ENCODE measurements at regions not wholly inside any gene's neighbourhood (a gene's known extent, or its start where the extent isn't known, plus 50 kb on each side); places are given as distances from the start of the nearest gene placed in this dataset.
"Not testable (repeated sequence)": the region's sequence is repeated elsewhere in the genome, so short reads cannot be mapped to it uniquely, and the experiment has no call there.

- FAIRE-seq = no peak
Observed at GRCh38 chr1:58939666-58940370, 156.0 kb upstream of the JUN start.

DNA sequence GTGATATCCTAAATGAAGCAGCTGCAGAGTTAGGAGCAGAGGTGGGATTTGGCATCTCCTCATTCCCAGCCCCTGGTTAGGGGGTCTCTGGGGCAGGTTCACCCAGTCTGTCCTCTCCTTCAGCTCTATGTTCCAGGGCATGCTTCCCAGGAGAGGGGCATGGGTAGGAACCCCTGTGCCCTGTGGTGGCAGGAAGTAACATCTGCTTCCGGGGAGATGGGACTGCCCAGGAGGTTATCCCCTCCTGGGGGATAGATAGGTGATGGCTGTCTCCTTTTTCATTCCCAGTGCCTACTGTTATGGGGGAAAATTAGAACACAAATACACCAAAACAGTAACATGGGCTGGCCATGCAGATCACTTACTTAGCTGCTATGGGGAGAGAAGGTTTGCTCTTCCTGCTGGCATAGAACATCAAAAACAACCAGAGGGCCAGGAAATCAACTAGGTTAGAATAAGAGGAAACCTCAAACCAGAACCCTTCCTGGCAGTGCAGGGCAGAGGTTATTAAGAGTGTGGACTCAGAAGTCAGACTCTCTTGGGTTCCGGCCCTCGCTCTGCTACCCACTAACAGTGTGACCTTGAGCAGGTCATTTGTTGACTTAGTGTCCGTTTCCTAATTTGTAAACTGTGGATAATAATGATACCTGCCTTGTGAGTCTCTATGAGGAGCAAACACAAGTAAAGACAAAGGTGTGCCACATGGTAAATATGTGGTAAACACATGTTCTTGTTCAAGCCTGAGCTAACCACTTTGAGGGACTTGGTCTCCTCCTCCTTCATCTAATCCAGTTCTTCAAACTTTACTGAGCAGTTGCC lies 157.8 kb upstream of the JUN start:
- no peak for FAIRE-seq

- no peak for FAIRE-seq
Observed at GRCh38 chr1:58942759-58943191, 158.9 kb upstream of the JUN start.

GRCh38 chr1:58943776-58944175 lies 159.9 kb upstream of the JUN start:
- FAIRE-seq = no peak

- no peak for FAIRE-seq
Observed at GRCh38 chr1:58944439-58944838, 160.6 kb upstream of the JUN start.

GRCh38 chr1:58946390-58946789 lies 162.5 kb upstream of the JUN start:
- no peak for FAIRE-seq

GRCh38 chr1:58948671-58949070 lies 164.8 kb upstream of the JUN start:
- no peak for FAIRE-seq

- no peak for FAIRE-seq
Observed at GRCh38 chr1:58949551-58950220, 165.8 kb upstream of the JUN start.

- FAIRE-seq = no peak
Observed at GRCh38 chr1:58950897-58951296, 167.1 kb upstream of the JUN start.

GRCh38 chr1:58953951-58954350 lies 170.1 kb upstream of the JUN start:
- FAIRE-seq = not testable (repeated sequence)

- not testable (repeated sequence) for FAIRE-seq
Observed at GRCh38 chr1:58963287-58963686, 179.4 kb upstream of the JUN start.

DNA sequence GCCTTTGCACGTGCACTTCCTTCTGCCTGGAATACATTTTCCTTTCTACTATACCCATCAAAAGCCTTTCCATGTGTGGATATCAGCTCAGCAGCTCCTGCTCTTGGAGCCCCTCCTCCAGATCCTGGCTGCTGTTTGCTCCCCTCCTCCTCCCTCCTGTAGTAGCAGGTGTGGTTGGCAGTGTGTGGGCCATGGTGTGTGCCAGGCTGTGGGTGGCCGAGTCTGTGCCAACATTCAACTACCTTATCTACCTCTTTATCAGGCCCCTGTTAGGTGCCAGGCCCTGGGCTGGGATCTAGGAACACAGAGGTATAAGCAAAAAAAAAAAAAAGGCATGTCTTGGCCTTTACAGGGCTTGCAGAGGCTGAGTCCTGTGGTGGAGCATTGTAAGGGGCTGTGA lies 180.6 kb upstream of the JUN start:
- FAIRE-seq = no peak

GRCh38 chr1:58964880-58965279 lies 181.0 kb upstream of the JUN start:
- FAIRE-seq = no peak

DNA sequence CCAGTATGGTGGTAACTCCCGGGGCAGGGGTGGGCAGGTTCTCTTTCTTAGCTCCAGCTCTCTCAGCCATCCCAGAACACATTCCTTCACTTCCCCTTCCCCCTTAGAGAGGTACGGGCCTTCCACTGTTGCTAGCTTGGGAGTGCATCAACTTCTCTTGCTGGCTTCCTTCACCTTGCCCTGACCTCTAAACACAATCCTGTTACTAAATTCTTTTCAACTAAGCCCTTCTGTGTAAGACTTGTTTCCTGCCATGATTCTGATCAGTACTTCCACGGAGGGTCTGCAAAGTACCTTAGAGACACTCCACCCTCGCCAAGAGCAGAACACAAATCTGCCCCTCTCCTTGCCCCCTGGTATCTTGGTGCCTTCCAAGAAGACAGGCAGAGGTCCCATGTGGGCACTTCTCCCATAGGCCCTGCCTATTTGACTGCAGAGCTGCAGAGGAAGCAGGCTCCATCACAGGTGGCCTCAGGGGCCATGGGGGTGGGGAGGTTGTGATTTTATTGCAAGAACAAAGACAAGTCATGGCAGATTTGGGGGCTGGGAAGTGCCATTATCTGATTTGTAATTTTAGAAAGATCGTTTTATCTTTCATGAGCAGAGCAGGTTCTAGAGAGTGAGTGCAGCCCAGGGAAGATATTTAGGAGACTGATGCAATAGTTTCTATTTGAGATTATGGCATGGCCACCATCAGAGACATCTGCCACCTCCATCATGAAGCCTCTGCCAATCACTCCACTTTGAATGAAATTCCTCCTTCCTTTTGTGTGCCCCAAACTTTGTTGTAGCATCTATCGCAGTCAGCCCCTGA lies 182.5 kb upstream of the JUN start:
- no peak for FAIRE-seq

DNA sequence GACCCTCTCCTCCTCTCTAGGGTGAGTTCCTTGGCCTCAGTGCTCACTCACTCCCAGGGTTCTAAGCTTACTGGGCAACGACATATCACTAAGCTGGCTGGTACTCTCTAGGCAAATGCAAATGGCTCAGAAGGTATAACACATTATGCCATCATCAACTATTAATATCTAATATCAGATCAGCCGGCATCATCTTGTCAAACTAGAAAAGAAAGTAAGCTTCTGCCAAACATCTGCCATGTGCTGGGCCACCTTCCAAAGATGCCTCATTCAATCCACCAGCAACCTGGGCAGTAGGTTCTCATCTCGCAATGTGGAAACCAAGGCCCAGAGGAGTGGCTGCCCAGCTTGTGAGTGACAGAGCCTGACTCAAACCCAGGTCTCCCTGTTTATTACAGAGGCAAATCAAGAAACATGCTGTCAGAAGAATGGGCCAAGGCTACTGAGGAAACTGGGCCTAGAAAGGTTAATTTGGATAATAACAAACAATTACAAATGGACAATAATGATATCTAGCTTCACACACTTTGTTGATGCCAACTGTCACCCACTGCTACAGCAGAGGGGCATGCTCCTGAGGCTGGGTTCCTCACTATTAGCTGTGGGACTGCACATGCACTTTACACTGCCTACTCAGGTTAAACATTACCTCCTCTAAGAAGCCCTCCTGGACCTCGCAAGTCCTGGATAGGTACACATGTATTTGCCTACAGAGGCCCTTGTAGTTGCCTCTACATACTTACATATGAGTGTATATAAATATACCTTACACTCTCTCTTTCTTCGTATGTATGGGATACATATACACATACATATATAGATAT lies 183.3 kb upstream of the JUN start:
- no peak for FAIRE-seq

GRCh38 chr1:58968360-58968952 lies 184.6 kb upstream of the JUN start:
- no peak for FAIRE-seq

GRCh38 chr1:58969176-58969575 lies 185.3 kb upstream of the JUN start:
- not testable (repeated sequence) for FAIRE-seq

DNA sequence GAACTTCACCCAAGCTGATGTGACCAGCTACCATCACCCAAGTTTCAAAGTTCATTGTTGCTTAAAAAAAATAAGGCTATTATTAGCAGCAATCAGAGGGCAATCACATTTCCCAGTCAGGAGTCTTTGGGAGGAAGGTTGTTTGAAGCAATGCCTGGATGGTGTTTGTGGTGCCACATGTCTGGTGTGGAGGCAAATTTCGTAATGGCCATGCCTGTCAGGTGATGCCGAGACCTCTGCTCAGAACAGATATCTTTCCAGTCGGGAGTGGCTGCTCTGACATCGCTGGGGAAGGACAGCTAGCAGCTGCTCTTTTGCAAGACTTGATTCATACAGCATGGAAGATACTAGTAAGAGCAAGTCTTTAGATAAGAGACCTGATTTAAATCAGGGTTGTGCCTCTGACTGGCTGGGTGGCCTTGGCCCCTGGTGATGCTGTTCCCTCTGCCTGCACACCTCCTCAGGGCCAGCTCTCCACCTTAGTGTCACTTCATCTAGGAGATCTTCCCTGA lies 187.8 kb upstream of the JUN start:
- no peak for FAIRE-seq

DNA sequence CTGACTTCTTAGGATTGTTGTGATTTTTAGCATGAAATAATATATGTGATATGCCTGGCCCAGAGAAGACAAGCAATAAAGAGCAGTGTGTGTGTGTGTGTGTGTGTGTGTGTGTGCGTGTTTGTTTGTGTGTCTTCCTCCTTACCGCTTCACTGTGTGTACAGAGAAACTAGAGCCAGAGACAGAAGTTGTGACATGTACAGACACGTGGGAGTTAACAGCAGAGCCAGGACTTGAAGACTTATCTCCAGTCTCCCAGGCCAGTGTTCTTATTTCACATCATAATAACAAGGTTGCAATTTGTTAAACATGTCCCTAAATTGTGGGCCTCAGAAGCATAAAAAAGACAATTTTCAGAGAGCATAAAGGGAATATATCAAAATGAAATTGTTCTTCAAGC lies 192.0 kb upstream of the JUN start:
- no peak for FAIRE-seq

DNA sequence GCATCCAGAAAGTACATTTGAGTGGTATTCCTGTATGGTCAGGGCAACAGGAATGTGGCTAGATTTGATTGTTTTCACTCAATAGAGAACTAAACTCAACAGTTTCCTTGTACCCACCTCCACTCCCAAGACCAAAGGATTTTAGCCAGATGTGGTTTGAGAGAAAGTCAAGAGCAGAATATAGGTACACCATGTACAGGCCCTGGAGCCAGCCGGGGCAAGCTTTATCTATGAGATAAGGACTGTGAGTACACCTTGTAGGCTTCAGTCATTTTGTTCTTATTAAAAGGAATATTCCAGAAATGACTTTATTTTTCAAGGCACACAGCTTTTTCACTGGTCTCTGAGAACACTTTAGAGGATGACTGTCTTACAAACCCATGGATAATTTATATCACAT lies 192.4 kb upstream of the JUN start:
- FAIRE-seq = no peak

GRCh38 chr1:58977598-58977997 lies 193.8 kb upstream of the JUN start:
- no peak for FAIRE-seq

Data from islet of Langerhans (tissue), 1 donor.